SK-N-SH (cell line): ENCODE measurements at regions not wholly inside any gene's neighbourhood (a gene's known extent, or its start where the extent isn't known, plus 50 kb on each side); places are given as distances from the start of the nearest gene placed in this dataset.

ENCODE experiments used
- CTCF ChIA-PET: fragments of 300-600, 350-600 bp; formaldehyde crosslinking; extraction: SDS; loops from one replicate; lab custom pipeline; 2021; lab: Yijun Ruan, JAX
- POLR2A ChIA-PET: fragments of 350-600 bp; sonication (Branson Sonifier 250); formaldehyde crosslinking; extraction: SDS; loops from one replicate; lab custom pipeline; 2020; ENCODE audit warnings: antibody characterized with exemption, inconsistent platforms; lab: Yijun Ruan, JAX
- DNase-seq: peaks from one replicate; pipeline ENCODE4 v3.0.0; 2012
- H2AFZ ChIP-seq: fragments of 200-600 bp; sonication (generic); 2 replicates; pipeline ENCODE4 v1.8.1; 2016; ENCODE audit warnings: antibody characterized with exemption, mild to moderate bottlenecking, low read depth
- H3F3A ChIP-seq: fragments of 200-600 bp; sonication (generic); replicated peaks from 2 replicates; pipeline ENCODE3; 2016; ENCODE audit warnings: antibody characterized with exemption, mild to moderate bottlenecking; ENCODE audit not compliant: insufficient read depth
- H3K27ac ChIP-seq, 2 experiments: fragments of 200-500 bp in 1 of 2; fragments of 200-600 bp in 1 of 2; sonication (Bioruptor generic) in 1 of 2; sonication (generic), shearing (Covaris generic) in 1 of 2; 2 replicates each; pipeline versions ENCODE4 v1.5.1 to v1.6.1; 2014 to 2016; ENCODE audit warnings: low read depth in 2 of 2, inconsistent platforms in 1 of 2, low read length in 1 of 2, mild to moderate bottlenecking in 1 of 2, mixed read lengths in 1 of 2
- H3K27me3 ChIP-seq: fragments of 200-600 bp; sonication (generic), shearing (Covaris generic); 2 replicates; pipeline ENCODE4 v1.6.1; 2016; ENCODE audit warnings: mixed run types; ENCODE audit not compliant: insufficient read depth
- H3K36me3 ChIP-seq, 2 experiments: fragments of 200-500 bp in 1 of 2; fragments of 200-600 bp in 1 of 2; sonication (Bioruptor generic) in 1 of 2; sonication (generic) in 1 of 2; replicated peaks in 1 of 2; 2 replicates each; pipeline versions ENCODE3 to v1.5.1; 2014 to 2016; ENCODE audit warnings: low read length in 1 of 2, mild to moderate bottlenecking in 1 of 2; ENCODE audit not compliant: insufficient read depth in 2 of 2, control insufficient read depth in 1 of 2
- H3K4me1 ChIP-seq, 2 experiments: fragments of 200-500 bp in 1 of 2; fragments of 200-600 bp in 1 of 2; sonication (Bioruptor generic) in 1 of 2; sonication (generic), shearing (Covaris generic) in 1 of 2; 2 replicates each; pipeline versions ENCODE4 v1.5.1 to v1.6.1; 2014 to 2016; ENCODE audit warnings: low read depth in 1 of 2, low read length in 1 of 2, mixed run types in 1 of 2; ENCODE audit not compliant: insufficient read depth in 2 of 2, control insufficient read depth in 1 of 2
- H3K4me2 ChIP-seq: fragments of 200-600 bp; sonication (generic), shearing (Covaris generic); 2 replicates; pipeline ENCODE4 v1.6.1; 2017; ENCODE audit warnings: mixed run types
- H3K4me3 ChIP-seq, 2 experiments: fragments of 200-500 bp in 1 of 2; fragments of 200-600 bp in 1 of 2; sonication (Bioruptor generic) in 1 of 2; sonication (generic), shearing (Covaris generic) in 1 of 2; 2 replicates each; pipeline versions ENCODE4 v1.5.1 to v1.8.1; 2014 to 2016; ENCODE audit warnings: low read depth in 2 of 2, inconsistent platforms in 1 of 2, low read length in 1 of 2, mild to moderate bottlenecking in 1 of 2, mixed read lengths in 1 of 2, moderate library complexity in 1 of 2
- H3K79me2 ChIP-seq: fragments of 200-600 bp; sonication (generic); 2 replicates; pipeline ENCODE4 v1.8.1; 2017; ENCODE audit warnings: mild to moderate bottlenecking; ENCODE audit not compliant: insufficient read depth
- H3K9ac ChIP-seq: fragments of 200-600 bp; sonication (generic); 2 replicates; pipeline ENCODE4 v1.6.1; 2017; ENCODE audit warnings: mixed run types
- H3K9me2 ChIP-seq: fragments of 200-600 bp; sonication (generic); 2 replicates; pipeline ENCODE4 v1.6.1; 2017; ENCODE audit warnings: mixed run types
- H3K9me3 ChIP-seq: fragments of 200-600 bp; sonication (generic); 2 replicates; pipeline ENCODE4 v1.6.1; 2017; ENCODE audit warnings: mixed run types, mild to moderate bottlenecking, moderate library complexity
- H4K20me1 ChIP-seq: fragments of 200-600 bp; sonication (generic); 2 replicates; pipeline ENCODE4 v1.6.1; 2017; ENCODE audit warnings: mild to moderate bottlenecking, mixed run types; ENCODE audit not compliant: insufficient read depth
- CTCF ChIP-seq: fragments of 200-600 bp; sonication (generic); IDR thresholded peaks from 2 replicates; pipeline ENCODE4 v1.6.1; 2017; ENCODE audit warnings: antibody characterized with exemption, mild to moderate bottlenecking, moderate library complexity
- FOXM1 ChIP-seq: IDR thresholded peaks from 2 replicates; pipeline ENCODE4 v1.4.0; 2012; ENCODE audit warnings: low read depth, mild to moderate bottlenecking
- MXI1 ChIP-seq: IDR thresholded peaks from 2 replicates; pipeline ENCODE4 v1.6.1; 2012; ENCODE audit warnings: mild to moderate bottlenecking, low read depth, low read length, improper control_type of control experiment
- NRF1 ChIP-seq: IDR thresholded peaks from 2 replicates; pipeline ENCODE4 v1.6.1; 2012; ENCODE audit warnings: low read depth, mild to moderate bottlenecking, low read length
- RCOR1 ChIP-seq: fragments of 150-350 bp; IDR thresholded peaks from 2 replicates; pipeline ENCODE4 v1.6.1; 2017; ENCODE audit warnings: antibody characterized with exemption, low read length
- REST ChIP-seq: IDR thresholded peaks from 2 replicates; pipeline ENCODE4 v1.6.1; 2012; ENCODE audit warnings: mild to moderate bottlenecking, low read depth, low read length, moderate library complexity
- RFX5 ChIP-seq: IDR thresholded peaks from 2 replicates; pipeline ENCODE4 v1.6.1; 2012; ENCODE audit warnings: mild to moderate bottlenecking, improper control_type of control experiment, low read length
- USF1 ChIP-seq: IDR thresholded peaks from 2 replicates; pipeline ENCODE4 v1.4.0; 2012; ENCODE audit warnings: low read depth, borderline replicate concordance
- YY1 ChIP-seq: IDR thresholded peaks from 2 replicates; pipeline ENCODE4 v1.4.0; 2012; ENCODE audit warnings: low read depth, mild to moderate bottlenecking
- WGBS: methylation state at CpG from one replicate; pipeline ENCODE4 v1.1.6; 2017; ENCODE audit warnings: low lambda C conversion rate; 5-methylcytosine and 5-hydroxymethylcytosine counted together
- TF ChIP-seq, protein P1 (sequence below): fragments of 150-350 bp; IDR thresholded peaks from 2 replicates; pipeline ENCODE4 v1.6.1; 2017; ENCODE audit warnings: antibody characterized with exemption, low read length, low read depth, borderline replicate concordance
- TF ChIP-seq, protein P2 (sequence below): IDR thresholded peaks from 2 replicates; pipeline ENCODE4 v1.4.0; 2012; ENCODE audit warnings: low read depth

GRCh38 chr11:110903378-110903777, 191.1 kb upstream of the ARHGAP20 start:
- H3K4me1 ChIP-seq: peaks cover 1 to 26% of the 10 kb centered on the region in 2 experiments; a peak in 2 of 4 replicates
- no peak overlapping the region for H3K4me2 ChIP-seq
- no peaks in the 10 kb centered on the region for H3K79me2 ChIP-seq
- CTCF ChIA-PET: no interaction called here
- no peaks in the 10 kb centered on the region for H3K36me3 ChIP-seq
- H3K9ac ChIP-seq: no peak overlapping the region
- 91% methylated on average over 3 of the region's 3 CpGs for WGBS
- TF ChIP-seq CTCF (no peak), FOXM1 (no peak), YY1 (no peak), NRF1 (no peak), RCOR1 (no peak), REST (no peak), RFX5 (no peak), MXI1 (no peak), USF1 (no peak)
- TF ChIP-seq, protein P1, sequence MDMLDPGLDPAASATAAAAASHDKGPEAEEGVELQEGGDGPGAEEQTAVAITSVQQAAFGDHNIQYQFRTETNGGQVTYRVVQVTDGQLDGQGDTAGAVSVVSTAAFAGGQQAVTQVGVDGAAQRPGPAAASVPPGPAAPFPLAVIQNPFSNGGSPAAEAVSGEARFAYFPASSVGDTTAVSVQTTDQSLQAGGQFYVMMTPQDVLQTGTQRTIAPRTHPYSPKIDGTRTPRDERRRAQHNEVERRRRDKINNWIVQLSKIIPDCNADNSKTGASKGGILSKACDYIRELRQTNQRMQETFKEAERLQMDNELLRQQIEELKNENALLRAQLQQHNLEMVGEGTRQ: no peak
- TF ChIP-seq, protein P2, sequence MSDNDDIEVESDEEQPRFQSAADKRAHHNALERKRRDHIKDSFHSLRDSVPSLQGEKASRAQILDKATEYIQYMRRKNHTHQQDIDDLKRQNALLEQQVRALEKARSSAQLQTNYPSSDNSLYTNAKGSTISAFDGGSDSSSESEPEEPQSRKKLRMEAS: no peak
- no peak overlapping the region for H3K4me3 ChIP-seq
- H3K9me2 ChIP-seq: no peaks in the 10 kb centered on the region
- POLR2A ChIA-PET: no interaction called here
- H3K27ac ChIP-seq: no peak overlapping the region
- no peaks in the 10 kb centered on the region for H3K27me3 ChIP-seq
- no peaks in the 10 kb centered on the region for H4K20me1 ChIP-seq
- H3K9me3 ChIP-seq: no peaks in the 10 kb centered on the region
- H2AFZ ChIP-seq: no peak overlapping the region
- no peak for DNase-seq
- H3F3A ChIP-seq: peaks cover 13% of the 10 kb centered on the region
